GM12878 (cell line): ENCODE measurements at regions not wholly inside any gene's neighbourhood (a gene's known extent, or its start where the extent isn't known, plus 50 kb on each side); places are given as distances from the start of the nearest gene placed in this dataset.
"Not testable (repeated sequence)": the region's sequence is repeated elsewhere in the genome, so short reads cannot be mapped to it uniquely, and the experiment has no call there.

Experiments used
- ATAC-seq: fragments of 200-7000 bp; cut with Tn5 transposase; 3 replicates; pipeline ENCODE4 v1.9.1; 2020; ENCODE audit warnings: mild to moderate bottlenecking, moderate library complexity
- BruUV-seq: library from RNA; stranded (reverse); fragments of 400-500 nt; replicated peaks from 2 replicates; lab custom pipeline; 2021; lab: Mats Ljungman, UMichigan
- CTCF ChIA-PET: fragments of 300-600 bp; sonication (Branson Sonifier 250); formaldehyde crosslinking; extraction: SDS; loops from one replicate; lab custom pipeline; 2021; ENCODE audit warnings: inconsistent platforms; lab: Yijun Ruan, JAX
- POLR2A ChIA-PET: fragments of 350-600 bp; formaldehyde crosslinking; extraction: SDS; loops from one replicate; lab custom pipeline; 2021; ENCODE audit warnings: inconsistent platforms; lab: Charles Lee
- RAD21 ChIA-PET: fragments of 300-600 bp; sonication (Branson Sonifier 250); formaldehyde crosslinking; loops from one replicate; lab custom pipeline; 2023; ENCODE audit warnings: antibody characterized with exemption; ENCODE audit not compliant: unreplicated experiment; lab: Charles Lee
- SMC1A ChIA-PET: fragments of 300-600 bp; sonication (Branson Sonifier 250); formaldehyde crosslinking; loops from one replicate; lab custom pipeline; 2023; ENCODE audit not compliant: unreplicated experiment, uncharacterized antibody; lab: Charles Lee
- DNase-seq: peaks from one replicate; pipeline ENCODE4 v3.0.0-alpha.2; 2011; ENCODE audit warnings: low read depth, low spot score
- FAIRE-seq: peaks from 3 replicates; lab custom pipeline; 2011; peaks lifted over from hg19 to GRCh38; lab: Jason Lieb, UNC
- H2AFZ ChIP-seq: 2 replicates; pipeline ENCODE4 v1.6.0; 2011; ENCODE audit warnings: low read depth, low read length, control low read depth; ENCODE audit not compliant: control insufficient read depth
- H3K27ac ChIP-seq: 2 replicates; pipeline ENCODE4 v1.5.1; 2011; ENCODE audit warnings: control low read depth; ENCODE audit not compliant: control insufficient read depth, insufficient read depth
- H3K27me3 ChIP-seq, 2 experiments: replicated peaks in 1 of 2; 2 replicates each; pipeline versions ENCODE4 v1.6.0 to v1.6.1; 2011; ENCODE audit warnings: low read length in 1 of 2; ENCODE audit not compliant: control insufficient read depth in 2 of 2, insufficient read depth in 2 of 2
- H3K36me3 ChIP-seq, 2 experiments: 2 replicates each; pipeline ENCODE4 v1.5.1; 2011; ENCODE audit warnings: low read length in 1 of 2; ENCODE audit not compliant: control insufficient read depth in 2 of 2, insufficient read depth in 2 of 2
- H3K4me1 ChIP-seq: 2 replicates; pipeline ENCODE4 v1.6.1; 2011; ENCODE audit warnings: mild to moderate bottlenecking, low read length, moderate library complexity, mixed read lengths; ENCODE audit not compliant: control insufficient read depth, insufficient read depth
- H3K4me2 ChIP-seq: 2 replicates; pipeline ENCODE4 v1.6.0; 2011; ENCODE audit warnings: control low read depth; ENCODE audit not compliant: control insufficient read depth, insufficient read depth
- H3K4me3 ChIP-seq: fragments of 200-600 bp; sonication (generic); 2 replicates; pipeline ENCODE4 v1.5.1; 2016
- H3K79me2 ChIP-seq: 2 replicates; pipeline ENCODE4 v1.6.0; 2011; ENCODE audit warnings: low read length; ENCODE audit not compliant: control insufficient read depth, insufficient read depth
- H3K9ac ChIP-seq: 2 replicates; pipeline ENCODE4 v1.8.0; 2011; ENCODE audit warnings: low read length, control low read depth, mixed read lengths; ENCODE audit not compliant: control insufficient read depth, insufficient read depth
- H3K9me3 ChIP-seq: replicated peaks from 3 replicates; pipeline ENCODE4 v1.5.1; 2011; ENCODE audit warnings: mild to moderate bottlenecking, low read length; ENCODE audit not compliant: control insufficient read depth, insufficient read depth
- H4K20me1 ChIP-seq: 2 replicates; pipeline ENCODE4 v1.6.0; 2011; ENCODE audit not compliant: control insufficient read depth, insufficient read depth
- CREM ChIP-seq: IDR thresholded peaks from 2 replicates; pipeline ENCODE4 v1.6.1; 2014; ENCODE audit warnings: antibody characterized with exemption, low read depth
- NFIC ChIP-seq: IDR thresholded peaks from 2 replicates; pipeline ENCODE4 v1.6.1; 2012; ENCODE audit warnings: low read depth, mild to moderate bottlenecking, inconsistent platforms, low read length, moderate library complexity
- RELB ChIP-seq: fragments of 450-650 bp; IDR thresholded peaks from 2 replicates; pipeline ENCODE4 v1.6.1; 2017; ENCODE audit warnings: low read depth, mild to moderate bottlenecking, moderate library complexity
- SRF ChIP-seq, 2 experiments: IDR thresholded peaks; 2 replicates each; pipeline ENCODE4 v1.6.1; 2011; ENCODE audit warnings: low read depth in 2 of 2, low read length in 2 of 2, mild to moderate bottlenecking in 1 of 2, moderate library complexity in 1 of 2
- WRNIP1 ChIP-seq: IDR thresholded peaks from 2 replicates; pipeline ENCODE4 v1.6.1; 2011; ENCODE audit warnings: low read depth, low read length, improper control_type of control experiment, borderline replicate concordance
- WGBS: methylation state at CpG from one replicate; pipeline ENCODE4 v1.1.6; 2016; ENCODE audit warnings: low lambda C conversion rate; ENCODE audit not compliant: insufficient replicate concordance, insufficient coverage; ENCODE audit errors: missing lambda C conversion rate; 5-methylcytosine and 5-hydroxymethylcytosine counted together
- in situ Hi-C: fragments of 300-500 bp; cut with MboI; formaldehyde crosslinking; loops from 9 replicates; pipeline ENCODE4 v1.14.3; 2018; ENCODE audit warnings: mixed read lengths
- intact Hi-C: fragments of 100-400 bp; cut with micrococcal nuclease; formaldehyde crosslinking; loops from one replicate; pipeline ENCODE4 v1.14.2; 2022; ENCODE audit not compliant: unreplicated experiment

- ChIA-PET RAD21 (no interaction called here), CTCF (no interaction called here), POLR2A (no interaction called here), SMC1A (no interaction called here)
- Histone ChIP-seq H4K20me1 (no peaks in the 10 kb centered on the region), H3K9ac (no peak overlapping the region), H3K36me3 (no peaks in the 10 kb centered on the region), H3K9me3 (no peaks in the 10 kb centered on the region), H3K27ac (no peak overlapping the region), H3K4me3 (no peak overlapping the region), H3K79me2 (no peaks in the 10 kb centered on the region), H2AFZ (no peak overlapping the region), H3K4me1 (no peaks in the 10 kb centered on the region), H3K4me2 (no peak overlapping the region), H3K27me3 (no peaks in the 10 kb centered on the region)
- no peak for TF ChIP-seq SRF (IDR thresholded peaks at IDR 0.05; ENCODE audit: low read depth in 2 of 2, low read length in 2 of 2)
- TF ChIP-seq WRNIP1 = no peak
- no peak for TF ChIP-seq RELB
- ATAC-seq (no peak), DNase-seq (no peak), FAIRE-seq (no peak)
- in situ Hi-C loops = no loop called here
- no TSS peak for BruUV-seq
- 60% methylated on average over 1 of the region's 1 CpG for WGBS
- intact Hi-C loops = no loop called here
These were observed 1265.8 kb upstream of the LRRTM3 start for GRCh38 chr10:65660006-65660405.

- WGBS = 49% methylated on average over 3 of the region's 3 CpGs
- no peak for DNase-seq
- Histone ChIP-seq H4K20me1 (no peaks in the 10 kb centered on the region), H2AFZ (no peak overlapping the region), H3K9ac (no peak overlapping the region), H3K4me1 (no peaks in the 10 kb centered on the region), H3K36me3 (no peaks in the 10 kb centered on the region), H3K4me2 (no peak overlapping the region), H3K27me3 (no peaks in the 10 kb centered on the region), H3K9me3 (no peaks in the 10 kb centered on the region), H3K79me2 (no peaks in the 10 kb centered on the region), H3K4me3 (no peak overlapping the region), H3K27ac (no peak overlapping the region)
- CTCF ChIA-PET = no interaction called here
- SMC1A ChIA-PET = no interaction called here
- no peak for TF ChIP-seq NFIC
- TF ChIP-seq CREM = no peak
- POLR2A ChIA-PET = no interaction called here
- no peak for FAIRE-seq
- intact Hi-C loops (no loop called here), in situ Hi-C loops (no loop called here)
- RAD21 ChIA-PET = no interaction called here
- no TSS peak for BruUV-seq
- no peak for ATAC-seq
These were observed 1255.7 kb upstream of the LRRTM3 start for GRCh38 chr10:65670087-65670486.

GRCh38 chr10:65670596-65670995 is 1255.2 kb upstream of the LRRTM3 start:
- ATAC-seq, intact Hi-C loops, H4K20me1 ChIP-seq, H3K27me3 ChIP-seq, RAD21 ChIA-PET, DNase-seq, CTCF ChIA-PET, H3K27ac ChIP-seq, SMC1A ChIA-PET, H2AFZ ChIP-seq, H3K4me2 ChIP-seq, H3K9ac ChIP-seq, H3K36me3 ChIP-seq, H3K4me1 ChIP-seq, FAIRE-seq, H3K4me3 ChIP-seq, H3K9me3 ChIP-seq, in situ Hi-C loops, BruUV-seq, H3K79me2 ChIP-seq, POLR2A ChIA-PET: not testable (repeated sequence)
- 0% methylated on average over 1 of the region's 1 CpG for WGBS
